H1 (cell line): ENCODE measurements at regions not wholly inside any gene's neighbourhood (a gene's known extent, or its start where the extent isn't known, plus 50 kb on each side); places are given as distances from the start of the nearest gene placed in this dataset.

Experiments
- CTCF ChIA-PET: fragments of 300-600 bp; sonication (Branson Sonifier 250); formaldehyde crosslinking; loops from one replicate; lab custom pipeline; 2021; ENCODE audit not compliant: partially characterized antibody; lab: Charles Lee
- POLR2A ChIA-PET: fragments of 300-600 bp; sonication (Branson Sonifier 250); formaldehyde crosslinking; loops from one replicate; lab custom pipeline; 2021; ENCODE audit warnings: inconsistent platforms; ENCODE audit not compliant: partially characterized antibody; lab: Charles Lee
- DNase-seq, 2 experiments: peaks; one replicate each; pipeline versions ENCODE4 v3.0.0 to v3.0.0-alpha.2; 2010 to 2022; ENCODE audit warnings: low spot score in 2 of 2, low read depth in 1 of 2, mixed read lengths in 1 of 2
- FAIRE-seq: peaks from 2 replicates; lab custom pipeline; 2011; peaks lifted over from hg19 to GRCh38; lab: Jason Lieb, UNC
- H2AFZ ChIP-seq: 2 replicates; pipeline ENCODE4 v1.8.1; 2012; ENCODE audit warnings: low read length, inconsistent platforms
- H2AK5ac ChIP-seq: 2 replicates; pipeline ENCODE4 v1.6.1; 2013; ENCODE audit warnings: low read depth, low read length
- H2BK120ac ChIP-seq: replicated peaks from 2 replicates; pipeline ENCODE3; 2013; ENCODE audit warnings: low read depth, low read length, inconsistent platforms
- H2BK12ac ChIP-seq: 2 replicates; pipeline ENCODE4 v1.6.1; 2013; ENCODE audit warnings: low read depth, low read length
- H2BK15ac ChIP-seq: 2 replicates; pipeline ENCODE4 v1.6.1; 2013; ENCODE audit warnings: low read length
- H2BK20ac ChIP-seq: 2 replicates; pipeline ENCODE4 v1.6.1; 2013; ENCODE audit warnings: low read length
- H2BK5ac ChIP-seq: 2 replicates; pipeline ENCODE4 v1.6.1; 2013; ENCODE audit warnings: low read depth, low read length
- H3K14ac ChIP-seq: 2 replicates; pipeline ENCODE4 v1.6.1; 2013; ENCODE audit warnings: inconsistent platforms; ENCODE audit not compliant: insufficient read length
- H3K18ac ChIP-seq: 2 replicates; pipeline ENCODE4 v1.6.1; 2013; ENCODE audit warnings: low read length; ENCODE audit errors: extremely low read depth
- H3K23ac ChIP-seq: 2 replicates; pipeline ENCODE4 v1.6.1; 2013; ENCODE audit warnings: inconsistent platforms; ENCODE audit not compliant: insufficient read length
- H3K23me2 ChIP-seq: 2 replicates; pipeline ENCODE4 v1.6.1; 2013; ENCODE audit warnings: low read depth, low read length
- H3K27ac ChIP-seq: 2 replicates; pipeline ENCODE4 v1.6.1; 2011; ENCODE audit warnings: low read depth, low read length, inconsistent platforms
- H3K27me3 ChIP-seq, 4 experiments: replicated peaks in 1 of 4; 1 replicate in 1 of 4; 2 replicates in 3 of 4; pipeline versions ENCODE4 v1.6.1 to v1.8.1; 2011 to 2013; ENCODE audit warnings: low read length in 3 of 4, mild to moderate bottlenecking in 3 of 4, inconsistent platforms in 2 of 4, mixed read lengths in 2 of 4, moderate library complexity in 1 of 4; ENCODE audit not compliant: control insufficient read depth in 3 of 4, insufficient read depth in 3 of 4; ENCODE audit errors: extremely low read depth in 1 of 4
- H3K36me3 ChIP-seq, 4 experiments: 2 replicates each; pipeline versions ENCODE4 v1.6.1 to v1.8.1; 2011 to 2013; ENCODE audit warnings: mild to moderate bottlenecking in 4 of 4, low read length in 3 of 4, moderate library complexity in 2 of 4, control low read depth in 1 of 4, inconsistent platforms in 1 of 4; ENCODE audit not compliant: insufficient read depth in 4 of 4, control insufficient read depth in 2 of 4
- H3K4ac ChIP-seq: replicated peaks from 2 replicates; pipeline ENCODE3; 2013; ENCODE audit warnings: low read length, low read depth, mixed read lengths, inconsistent platforms; ENCODE audit not compliant: insufficient read length
- H3K4me1 ChIP-seq, 4 experiments: replicated peaks in 1 of 4; 1 replicate in 1 of 4; 2 replicates in 3 of 4; pipeline versions ENCODE4 v1.6.1 to v1.8.1; 2011 to 2013; ENCODE audit warnings: low read length in 3 of 4, inconsistent platforms in 2 of 4, mixed read lengths in 1 of 4; ENCODE audit not compliant: insufficient read depth in 4 of 4, control insufficient read depth in 3 of 4
- H3K4me2 ChIP-seq, 2 experiments: 2 replicates each; pipeline versions ENCODE4 v1.6.1 to v1.8.1; 2011 to 2013; ENCODE audit warnings: low read depth in 2 of 2, low read length in 2 of 2, control low read depth in 1 of 2, inconsistent platforms in 1 of 2, mild to moderate bottlenecking in 1 of 2; ENCODE audit not compliant: insufficient read depth in 1 of 2
- H3K4me3 ChIP-seq, 4 experiments: fragments of 200-600, 300-600 bp in 1 of 4; sonication (generic), shearing (Covaris generic), sonication (Bioruptor Twin) in 1 of 4; 2 replicates each; pipeline versions ENCODE4 v1.5.1 to v1.8.1; 2011 to 2016; ENCODE audit warnings: low read length in 4 of 4, low read depth in 3 of 4, control low read depth in 2 of 4, inconsistent platforms in 2 of 4, mild to moderate bottlenecking in 2 of 4, mixed read lengths in 1 of 4, moderate library complexity in 1 of 4; ENCODE audit not compliant: insufficient read depth in 2 of 4; ENCODE audit errors: extremely low read depth in 1 of 4
- H3K56ac ChIP-seq: replicated peaks from 2 replicates; pipeline ENCODE3; 2013; ENCODE audit warnings: low read depth, mild to moderate bottlenecking, mixed read lengths, low read length, inconsistent platforms; ENCODE audit not compliant: insufficient read length
- H3K79me1 ChIP-seq: 2 replicates; pipeline ENCODE4 v1.6.1; 2013; ENCODE audit warnings: low read depth, low read length, control low read depth
- H3K79me2 ChIP-seq, 2 experiments: 2 replicates each; pipeline versions ENCODE4 v1.6.1 to v1.8.1; 2012 to 2013; ENCODE audit warnings: low read length in 2 of 2, mild to moderate bottlenecking in 2 of 2, inconsistent platforms in 1 of 2; ENCODE audit not compliant: insufficient read depth in 2 of 2, control insufficient read depth in 1 of 2
- H3K9ac ChIP-seq, 4 experiments: replicated peaks in 1 of 4; 1 replicate in 1 of 4; 2 replicates in 3 of 4; pipeline versions ENCODE4 v1.6.1 to v1.8.1; 2011 to 2013; ENCODE audit warnings: low read depth in 3 of 4, low read length in 3 of 4, control low read depth in 2 of 4, mild to moderate bottlenecking in 2 of 4, moderate library complexity in 2 of 4, inconsistent platforms in 1 of 4; ENCODE audit errors: extremely low read depth in 1 of 4
- H3K9me3 ChIP-seq, 2 experiments: 2 replicates each; pipeline versions ENCODE4 v1.6.1 to v1.8.1; 2012 to 2013; ENCODE audit warnings: mild to moderate bottlenecking in 2 of 2, moderate library complexity in 2 of 2, control low read depth in 1 of 2, inconsistent platforms in 1 of 2, low read depth in 1 of 2, low read length in 1 of 2, mixed read lengths in 1 of 2; ENCODE audit not compliant: insufficient read depth in 2 of 2
- H4K20me1 ChIP-seq, 2 experiments: replicated peaks in 1 of 2; 2 replicates each; pipeline versions ENCODE3 to v1.8.1; 2011 to 2013; ENCODE audit warnings: inconsistent platforms in 2 of 2, low read length in 2 of 2, mild to moderate bottlenecking in 1 of 2; ENCODE audit not compliant: insufficient read depth in 2 of 2, control insufficient read depth in 1 of 2
- H4K5ac ChIP-seq: 2 replicates; pipeline ENCODE4 v1.6.1; 2013; ENCODE audit warnings: low read length, low read depth, mixed read lengths, inconsistent platforms; ENCODE audit not compliant: insufficient read length
- H4K8ac ChIP-seq: 2 replicates; pipeline ENCODE4 v1.8.0; 2013; ENCODE audit warnings: mild to moderate bottlenecking, moderate library complexity, low read length, inconsistent platforms; ENCODE audit not compliant: insufficient read depth; ENCODE audit errors: extremely low read depth
- H4K91ac ChIP-seq: replicated peaks from 2 replicates; pipeline ENCODE3; 2013; ENCODE audit warnings: low read length, mixed read lengths, inconsistent platforms; ENCODE audit not compliant: insufficient read length
- BCL11A ChIP-seq, 2 experiments: IDR thresholded peaks; one replicate each; pipeline ENCODE4 v1.6.1; 2011; ENCODE audit warnings: low read depth in 2 of 2, low read length in 2 of 2, mild to moderate bottlenecking in 2 of 2
- CEBPB ChIP-seq: IDR thresholded peaks from 2 replicates; pipeline ENCODE4 v1.6.1; 2012; ENCODE audit warnings: low read depth, low read length
- EGR1 ChIP-seq: IDR thresholded peaks from 2 replicates; pipeline ENCODE4 v1.6.1; 2011; ENCODE audit warnings: low read depth, low read length, borderline replicate concordance
- HDAC2 ChIP-seq, 2 experiments: fragments of 300-600 bp in 1 of 2; sonication (generic) in 1 of 2; IDR thresholded peaks; 2 replicates each; pipeline ENCODE4 v1.6.1; 2011 to 2012; ENCODE audit warnings: low read depth in 2 of 2, low read length in 2 of 2, mild to moderate bottlenecking in 2 of 2, moderate library complexity in 2 of 2, borderline replicate concordance in 1 of 2, inconsistent platforms in 1 of 2
- JUN ChIP-seq: IDR thresholded peaks from 2 replicates; pipeline ENCODE4 v1.6.1; 2011; ENCODE audit warnings: low read depth, mild to moderate bottlenecking, improper control_type of control experiment, low read length
- POLR2A ChIP-seq, 2 experiments: IDR thresholded peaks; 1 replicate in 1 of 2; 2 replicates in 1 of 2; pipeline ENCODE4 v1.6.1; 2011; ENCODE audit warnings: low read depth in 2 of 2, low read length in 2 of 2, mild to moderate bottlenecking in 2 of 2; ENCODE audit errors: control extremely low read depth in 1 of 2
- POLR2AphosphoS5 ChIP-seq: IDR thresholded peaks from 2 replicates; pipeline ENCODE4 v1.6.1; 2011; ENCODE audit warnings: low read depth, low read length
- RNF2 ChIP-seq: fragments of 200-900, 300-1000 bp; sonication (generic); IDR thresholded peaks from 2 replicates; pipeline ENCODE4 v1.7.1; 2016; ENCODE audit warnings: borderline replicate concordance, low read depth, mild to moderate bottlenecking, antibody characterized with exemption, low read length; ENCODE audit not compliant: poor library complexity, severe bottlenecking; ENCODE audit errors: missing control alignments
- SIN3A ChIP-seq, 2 experiments: IDR thresholded peaks in 1 of 2; conservative IDR thresholded peaks in 1 of 2; 2 replicates each; pipeline ENCODE4 v1.6.1; 2011 to 2012; ENCODE audit warnings: low read length in 2 of 2, improper control_type of control experiment in 1 of 2, low read depth in 1 of 2, mild to moderate bottlenecking in 1 of 2
- TAF1 ChIP-seq: IDR thresholded peaks from 2 replicates; pipeline ENCODE4 v1.6.1; 2011; ENCODE audit warnings: mild to moderate bottlenecking, low read depth, low read length
- TCF12 ChIP-seq: IDR thresholded peaks from 2 replicates; pipeline ENCODE4 v1.6.1; 2011; ENCODE audit warnings: low read depth, mild to moderate bottlenecking, low read length
- USF2 ChIP-seq: IDR thresholded peaks from 2 replicates; pipeline ENCODE4 v1.6.1; 2011; ENCODE audit warnings: low read length, improper control_type of control experiment
- WGBS, 2 experiments: shearing (Covaris generic) in 1 of 2; methylation state at CpG; one replicate each; pipeline versions ENCODE4 v1.1.6 to v1.1.7; 2013 to 2015; ENCODE audit warnings: low lambda C conversion rate in 2 of 2, mixed read lengths in 2 of 2, inconsistent platforms in 1 of 2, low coverage in 1 of 2, missing lambda C conversion rate in 1 of 2; ENCODE audit not compliant: insufficient replicate concordance in 2 of 2, insufficient coverage in 1 of 2, insufficient read length in 1 of 2; ENCODE audit errors: extremely low coverage in 1 of 2, missing lambda C conversion rate in 1 of 2; 5-methylcytosine and 5-hydroxymethylcytosine counted together

- Histone ChIP-seq H2AFZ (no peak overlapping the region), H3K18ac (no peak overlapping the region), H2BK15ac (no peak overlapping the region), H3K56ac (no peak overlapping the region), H3K23ac (no peak overlapping the region), H2AK5ac (no peak overlapping the region), H3K27ac (no peak overlapping the region), H2BK5ac (no peak overlapping the region), H2BK12ac (no peak overlapping the region), H3K27me3 (no peaks in the 10 kb centered on the region), H3K23me2 (no peaks in the 10 kb centered on the region; the same call in 1 of the 2 replicates), H4K91ac (no peak overlapping the region), H3K4me3 (no peak overlapping the region), H3K4me1 (peaks cover 0 to 4% (median 0%) of the 10 kb centered on the region in 4 experiments; a peak in 1 of 7 replicates), H4K8ac (no peak overlapping the region), H4K20me1 (peaks cover 0 to 1% of the 10 kb centered on the region in 2 experiments), H3K79me1 (no peaks in the 10 kb centered on the region), H3K14ac (no peak overlapping the region), H3K79me2 (no peaks in the 10 kb centered on the region), H3K4ac (no peak overlapping the region), H3K4me2 (no peak overlapping the region), H3K36me3 (no peaks in the 10 kb centered on the region), H3K9ac (no peak overlapping the region), H2BK120ac (no peak overlapping the region), H3K9me3 (no peaks in the 10 kb centered on the region), H2BK20ac (no peak overlapping the region), H4K5ac (no peak overlapping the region)
- ChIA-PET POLR2A (no interaction called here), CTCF (interaction anchor here (1.9 to 2.9 kb wide), 2 partner anchors 17 to 295 kb away, joined by 4 to 12 read pairs; no protein-coding TSS in a partner anchor)
- 95% methylated on average over 3 of the region's 3 CpGs; no CpG with 5 or more reads in 1 of the 2 experiments for WGBS, 2 experiments
- no peak for FAIRE-seq
- DNase-seq = no peak
- TF ChIP-seq RNF2 = no peak
- TF ChIP-seq EGR1 = no peak
- TF ChIP-seq SIN3A (conservative IDR thresholded peaks at IDR 0.05 in 1 of 2, IDR thresholded peaks at IDR 0.05 in 1 of 2; ENCODE audit: low read depth in 1 of 2, low read length in 2 of 2) = no peak
- no peak for TF ChIP-seq HDAC2 (IDR thresholded peaks at IDR 0.05; ENCODE audit: borderline replicate concordance in 1 of 2, low read depth in 2 of 2, low read length in 2 of 2)
- no peak for TF ChIP-seq CEBPB
- TF ChIP-seq USF2 = no peak
- TF ChIP-seq POLR2A (IDR thresholded peaks at IDR 0.05; ENCODE audit: control extremely low read depth in 1 of 2, low read depth in 2 of 2, low read length in 2 of 2) = no peak
- no peak for TF ChIP-seq BCL11A (IDR thresholded peaks at IDR 0.05; ENCODE audit: low read depth in 2 of 2, low read length in 2 of 2)
- no peak for TF ChIP-seq JUN
- TF ChIP-seq POLR2AphosphoS5 = no peak
- no peak for TF ChIP-seq TAF1
- no peak for TF ChIP-seq TCF12
These were observed 84.0 kb downstream of the PALM2AKAP2 start for GRCh38 chr9:109863961-109864360.
